ENCODE measurements at regions not wholly inside any gene's neighbourhood (a gene's known extent, or its start where the extent isn't known, plus 50 kb on each side); places are given as distances from the start of the nearest gene placed in this dataset.

DNA sequence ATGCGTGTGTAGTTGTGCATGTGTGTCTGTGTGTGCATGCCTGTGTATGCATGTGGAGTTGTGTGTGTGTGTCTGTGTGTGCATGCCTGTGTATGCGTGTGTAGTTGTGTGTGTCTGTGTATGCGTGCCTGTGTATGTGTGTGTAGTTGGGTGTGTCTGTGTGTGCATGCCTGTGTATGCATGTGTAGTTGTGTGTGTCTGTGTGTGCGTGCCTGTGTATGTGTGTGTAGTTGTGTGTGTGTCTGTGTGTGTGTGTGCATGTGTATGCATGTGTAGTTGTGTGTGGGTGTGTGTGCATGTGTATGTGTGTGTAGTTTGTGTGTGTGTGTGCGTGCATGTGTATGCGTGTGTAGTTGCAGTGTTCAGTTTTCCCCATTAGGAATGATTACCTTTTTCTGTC is 162.0 kb downstream of the URB2 start:
- TF ChIP-seq, protein P1, sequence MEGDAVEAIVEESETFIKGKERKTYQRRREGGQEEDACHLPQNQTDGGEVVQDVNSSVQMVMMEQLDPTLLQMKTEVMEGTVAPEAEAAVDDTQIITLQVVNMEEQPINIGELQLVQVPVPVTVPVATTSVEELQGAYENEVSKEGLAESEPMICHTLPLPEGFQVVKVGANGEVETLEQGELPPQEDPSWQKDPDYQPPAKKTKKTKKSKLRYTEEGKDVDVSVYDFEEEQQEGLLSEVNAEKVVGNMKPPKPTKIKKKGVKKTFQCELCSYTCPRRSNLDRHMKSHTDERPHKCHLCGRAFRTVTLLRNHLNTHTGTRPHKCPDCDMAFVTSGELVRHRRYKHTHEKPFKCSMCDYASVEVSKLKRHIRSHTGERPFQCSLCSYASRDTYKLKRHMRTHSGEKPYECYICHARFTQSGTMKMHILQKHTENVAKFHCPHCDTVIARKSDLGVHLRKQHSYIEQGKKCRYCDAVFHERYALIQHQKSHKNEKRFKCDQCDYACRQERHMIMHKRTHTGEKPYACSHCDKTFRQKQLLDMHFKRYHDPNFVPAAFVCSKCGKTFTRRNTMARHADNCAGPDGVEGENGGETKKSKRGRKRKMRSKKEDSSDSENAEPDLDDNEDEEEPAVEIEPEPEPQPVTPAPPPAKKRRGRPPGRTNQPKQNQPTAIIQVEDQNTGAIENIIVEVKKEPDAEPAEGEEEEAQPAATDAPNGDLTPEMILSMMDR (conservative IDR thresholded peaks at IDR 0.05) = no peak
- TF ChIP-seq ZFX (IDR thresholded peaks at IDR 0.05) = no peak
